ENCODE measurements at regions not wholly inside any gene's neighbourhood (a gene's known extent, or its start where the extent isn't known, plus 50 kb on each side); places are given as distances from the start of the nearest gene placed in this dataset.

- H3K27me3 ChIP-seq, result no peaks in the 10 kb centered on the region
- H3K4me1 ChIP-seq, result no peaks in the 10 kb centered on the region
- no peak overlapping the region for H3K4me3 ChIP-seq
- DNase-seq (ENCODE audit: low spot score in 2 of 2), result no peak
- no peak for TF ChIP-seq POLR2AphosphoS5 (IDR thresholded peaks at IDR 0.05)
- TF ChIP-seq CTCF (IDR thresholded peaks at IDR 0.05), result no peak
- TF ChIP-seq POLR2A (IDR thresholded peaks at IDR 0.05), result no peak
- no peaks in the 10 kb centered on the region for H3K36me3 ChIP-seq
- intact Hi-C loops (cut with DNase I; ENCODE audit: low total_unique reads), result no loop called here
- no peak overlapping the region for H3K27ac ChIP-seq
- peaks cover 0 to 10% of the 10 kb centered on the region in 2 donors for H3K9me3 ChIP-seq
Measured at GRCh38 chr17:11056926-11057325, 184.1 kb upstream of the SHISA6 start.

- Histone ChIP-seq H3K27ac (no peak overlapping the region), H3K4me1 (no peaks in the 10 kb centered on the region), H3K4me3 (no peak overlapping the region), H3K9me3 (no peaks in the 10 kb centered on the region), H3K27me3 (no peaks in the 10 kb centered on the region), H3K36me3 (no peaks in the 10 kb centered on the region)
- intact Hi-C loops (cut with DNase I; ENCODE audit: low total_unique reads), result no loop called here
- no peak for DNase-seq (ENCODE audit: low spot score in 2 of 2)
- TF ChIP-seq POLR2A (IDR thresholded peaks at IDR 0.05) (no peak), CTCF (IDR thresholded peaks at IDR 0.05) (no peak), POLR2AphosphoS5 (IDR thresholded peaks at IDR 0.05) (no peak)
Measured at GRCh38 chr17:11053846-11054245, 187.2 kb upstream of the SHISA6 start.

GRCh38 chr17:11049539-11049938 is 191.5 kb upstream of the SHISA6 start:
- no peaks in the 10 kb centered on the region for H3K4me1 ChIP-seq
- H3K27ac ChIP-seq, result no peak overlapping the region
- H3K4me3 ChIP-seq, result no peak overlapping the region
- no peaks in the 10 kb centered on the region for H3K9me3 ChIP-seq
- DNase-seq (ENCODE audit: low spot score in 2 of 2), result no peak
- intact Hi-C loops (cut with DNase I; ENCODE audit: low total_unique reads), result no loop called here
- TF ChIP-seq POLR2AphosphoS5 (IDR thresholded peaks at IDR 0.05), result no peak
- TF ChIP-seq CTCF (IDR thresholded peaks at IDR 0.05), result no peak
- no peak for TF ChIP-seq POLR2A (IDR thresholded peaks at IDR 0.05)
- H3K27me3 ChIP-seq, result no peaks in the 10 kb centered on the region
- H3K36me3 ChIP-seq, result no peaks in the 10 kb centered on the region

- intact Hi-C loops (cut with DNase I; ENCODE audit: low total_unique reads), result no loop called here
- H3K9me3 ChIP-seq, result no peaks in the 10 kb centered on the region
- no peak overlapping the region for H3K4me3 ChIP-seq
- no peaks in the 10 kb centered on the region for H3K27me3 ChIP-seq
- DNase-seq (ENCODE audit: low spot score in 2 of 2), result no peak
- TF ChIP-seq POLR2A (IDR thresholded peaks at IDR 0.05), result no peak
- TF ChIP-seq CTCF (IDR thresholded peaks at IDR 0.05), result no peak
- TF ChIP-seq POLR2AphosphoS5 (IDR thresholded peaks at IDR 0.05), result no peak
- H3K27ac ChIP-seq, result no peak overlapping the region
- no peaks in the 10 kb centered on the region for H3K36me3 ChIP-seq
- H3K4me1 ChIP-seq, result no peaks in the 10 kb centered on the region
Measured at GRCh38 chr17:11047228-11047627, 193.8 kb upstream of the SHISA6 start.

GRCh38 chr17:11039342-11039741 is 201.5 kb upstream of the PIRT start:
- TF ChIP-seq CTCF (IDR thresholded peaks at IDR 0.05), result no peak
- TF ChIP-seq POLR2A (IDR thresholded peaks at IDR 0.05), result no peak
- no peak for TF ChIP-seq POLR2AphosphoS5 (IDR thresholded peaks at IDR 0.05)
- no peaks in the 10 kb centered on the region for H3K4me1 ChIP-seq
- no peaks in the 10 kb centered on the region for H3K9me3 ChIP-seq
- H3K27ac ChIP-seq, result no peak overlapping the region
- no peak for DNase-seq (ENCODE audit: low spot score in 2 of 2)
- no peaks in the 10 kb centered on the region for H3K27me3 ChIP-seq
- no peak overlapping the region for H3K4me3 ChIP-seq
- intact Hi-C loops (cut with DNase I; ENCODE audit: low total_unique reads), result no loop called here
- H3K36me3 ChIP-seq, result no peaks in the 10 kb centered on the region
